NCI-H2227 (cell line): ENCODE measurements at regions not wholly inside any gene's neighbourhood (a gene's known extent, or its start where the extent isn't known, plus 50 kb on each side); places are given as distances from the start of the nearest gene placed in this dataset.

Source experiments
- DNase-seq: peaks from one replicate; lab custom pipeline; 2025; ENCODE audit not compliant: unreplicated experiment; lab: John Stamatoyannopoulos, UW

DNA sequence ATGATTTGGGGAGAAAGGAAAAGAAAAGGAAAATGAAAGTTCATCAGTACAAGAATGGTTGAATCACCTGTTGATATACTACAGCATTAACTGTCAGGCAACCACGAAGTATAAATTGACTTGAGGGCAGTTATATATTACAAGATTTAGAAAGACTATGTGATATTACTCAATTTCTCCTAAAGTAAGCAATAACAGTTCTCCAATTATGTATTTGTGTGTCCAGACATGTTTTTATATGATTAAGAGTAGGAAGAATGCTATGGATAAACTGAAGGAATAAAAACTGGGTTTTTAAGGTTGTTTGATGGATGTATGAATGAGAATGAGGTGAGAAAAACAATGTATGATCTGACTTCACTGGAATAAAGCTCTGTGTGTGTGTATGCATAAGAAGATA, 2234.4 kb downstream of the ARAP2 start:
- no peak for DNase-seq

DNA sequence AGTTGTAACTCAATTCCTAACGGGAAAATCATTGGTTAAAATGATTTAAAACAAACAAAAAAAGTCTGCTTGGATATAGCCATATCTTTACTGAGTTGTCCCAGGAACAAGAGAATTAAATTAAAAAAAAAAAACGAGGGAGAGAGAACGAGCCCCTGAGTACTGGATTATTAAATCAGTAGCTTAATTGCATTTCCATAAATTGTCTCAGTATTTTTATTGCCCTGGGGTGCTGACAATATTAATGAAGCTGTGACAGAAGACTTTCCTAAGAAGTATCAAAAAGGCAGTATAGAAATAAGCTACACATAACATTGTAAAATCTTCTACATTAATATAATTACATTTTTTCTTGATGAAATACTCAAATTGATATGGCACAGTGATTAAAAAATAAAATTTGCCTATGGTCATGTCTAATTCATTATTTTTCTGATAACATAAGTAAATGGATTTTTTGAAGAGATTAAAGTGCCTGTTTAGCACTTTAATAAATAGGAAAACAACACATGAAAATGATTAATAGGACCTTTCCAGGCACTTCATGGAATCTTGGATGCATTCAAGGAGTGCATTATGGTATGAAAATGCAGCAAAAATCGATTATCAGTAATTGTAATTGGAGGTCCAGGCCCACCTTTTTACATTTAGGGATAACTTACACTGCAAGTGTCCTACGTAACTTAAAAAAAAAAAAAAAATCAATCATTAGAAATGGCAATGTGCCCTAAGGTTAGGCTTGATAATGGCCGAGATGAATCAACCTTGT, 2233.4 kb downstream of the ARAP2 start:
- no peak for DNase-seq

GRCh38 chr4:34035225-34035624, 2209.1 kb downstream of the ARAP2 start:
- no peak for DNase-seq

DNA sequence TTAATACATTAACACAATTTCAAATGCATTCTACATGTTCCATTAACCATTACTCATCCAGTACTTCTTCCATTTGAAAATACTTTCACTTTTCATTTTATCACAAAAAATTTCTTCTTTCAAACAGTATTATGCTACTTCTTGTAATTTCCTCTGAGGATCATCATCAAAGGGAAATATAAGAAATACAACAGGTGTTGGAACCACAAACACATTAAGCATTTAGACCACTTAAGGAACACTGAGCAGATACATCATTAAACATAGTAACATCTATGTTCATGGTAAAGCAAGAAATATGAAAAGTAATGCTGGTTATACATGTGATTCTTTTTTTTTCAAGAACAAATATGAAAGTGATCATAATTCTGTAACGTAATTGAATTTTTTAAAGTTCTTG, 2207.0 kb downstream of the ARAP2 start:
- DNase-seq: no peak

- no peak for DNase-seq
These were observed 2204.5 kb downstream of the ARAP2 start for GRCh38 chr4:34039766-34040165.

- DNase-seq: no peak
These were observed 2201.2 kb downstream of the ARAP2 start for GRCh38 chr4:34043131-34043530.

DNA sequence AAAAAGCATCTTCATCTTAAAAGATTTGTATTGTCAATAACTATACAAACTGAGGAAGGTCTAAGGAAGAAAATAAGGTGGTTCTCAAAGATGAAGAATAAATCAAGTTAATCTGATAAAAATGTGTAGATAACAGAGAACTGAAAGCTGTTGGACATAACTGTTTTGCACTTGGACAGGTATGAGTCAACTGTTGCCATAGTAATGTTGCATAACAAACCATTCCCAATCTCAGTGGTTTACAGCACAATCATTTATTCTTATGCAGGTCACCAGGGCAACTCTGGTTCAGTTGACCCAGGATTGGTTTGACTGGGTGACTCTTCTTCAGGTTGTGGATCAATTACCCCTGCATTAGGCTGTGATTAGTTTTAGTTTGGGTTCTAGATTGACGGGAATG, 2197.7 kb downstream of the ARAP2 start:
- no peak for DNase-seq

GRCh38 chr4:34047363-34047762, 2197.0 kb downstream of the ARAP2 start:
- DNase-seq: no peak

GRCh38 chr4:34066126-34066525, 2178.2 kb downstream of the ARAP2 start:
- no peak for DNase-seq

- no peak for DNase-seq
These were observed 2152.9 kb downstream of the ARAP2 start for GRCh38 chr4:34091451-34091850.

- no peak for DNase-seq
These were observed 2150.2 kb downstream of the ARAP2 start for GRCh38 chr4:34094114-34094513.

GRCh38 chr4:34105311-34105710, 2139.0 kb downstream of the ARAP2 start:
- DNase-seq: no peak

DNA sequence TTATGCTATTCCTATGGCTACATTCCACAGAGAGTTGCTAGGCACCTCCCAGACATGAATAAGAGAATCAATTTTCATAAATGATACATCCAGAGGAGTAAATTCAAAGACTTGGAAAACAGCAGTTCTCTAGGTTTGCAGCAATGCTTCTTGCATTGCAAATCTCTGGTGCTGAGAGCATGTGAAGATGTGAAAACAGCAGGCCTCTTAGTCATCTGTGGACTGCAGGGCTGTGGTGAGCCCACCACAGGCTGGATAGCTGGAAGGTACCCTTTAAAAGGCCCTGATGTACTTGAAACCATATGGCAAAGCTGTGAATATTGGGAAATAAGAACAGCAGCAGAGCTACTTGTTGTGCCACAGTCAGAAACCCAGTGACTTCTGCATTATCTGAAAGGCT, 2135.9 kb downstream of the ARAP2 start:
- DNase-seq: no peak

DNA sequence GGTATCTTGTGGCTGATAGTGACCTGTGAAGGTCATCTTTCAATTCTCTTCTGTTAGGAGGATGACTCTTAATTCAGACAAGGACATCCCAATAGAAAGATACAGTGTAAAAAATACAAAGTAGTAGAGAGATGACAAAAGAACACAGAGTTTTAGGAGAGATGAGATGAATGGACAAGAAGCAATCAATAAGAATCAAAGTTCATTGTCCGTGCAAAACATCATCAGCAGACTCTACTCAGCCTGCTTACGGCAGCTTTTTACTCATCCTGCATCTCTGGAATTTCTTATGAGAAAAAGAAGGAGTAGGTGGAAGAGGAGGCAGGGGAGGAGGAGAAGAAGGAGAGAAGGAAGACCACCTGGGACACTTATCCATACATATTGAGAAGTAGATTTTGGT, 2131.7 kb downstream of the ARAP2 start:
- DNase-seq: no peak

GRCh38 chr4:34138385-34138784, 2105.9 kb downstream of the ARAP2 start:
- DNase-seq: no peak

GRCh38 chr4:34139346-34139745, 2105.0 kb downstream of the ARAP2 start:
- DNase-seq: no peak

DNA sequence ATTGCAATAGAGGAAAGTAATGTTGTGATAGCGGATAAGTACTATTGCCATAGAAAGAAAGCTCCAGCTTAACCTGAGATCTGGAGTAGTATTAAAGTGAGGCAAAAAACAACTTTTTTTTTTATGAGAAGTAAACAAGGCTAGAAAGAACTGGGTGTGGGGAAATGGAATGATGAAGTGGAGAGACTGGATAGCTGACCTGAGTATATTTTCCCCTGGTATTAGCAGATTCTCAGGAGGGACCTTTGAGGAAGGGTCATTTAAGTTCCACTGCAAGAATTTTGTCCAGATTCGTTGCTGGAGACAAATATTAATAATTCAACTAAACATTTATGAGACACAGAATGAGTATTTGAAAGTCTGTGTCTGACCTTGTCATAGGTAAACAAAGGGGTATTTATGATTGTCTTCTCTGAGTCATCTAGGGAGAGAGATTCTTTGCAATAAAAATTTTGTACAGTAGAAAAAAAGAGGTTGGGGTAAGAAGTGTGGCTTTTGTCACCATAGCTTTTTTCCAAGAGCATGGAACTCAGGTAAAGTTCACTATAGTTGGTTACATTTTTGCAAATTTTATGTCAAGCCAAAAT, 2095.9 kb downstream of the ARAP2 start:
- no peak for DNase-seq

GRCh38 chr4:34157547-34157946, 2086.8 kb downstream of the ARAP2 start:
- no peak for DNase-seq

DNA sequence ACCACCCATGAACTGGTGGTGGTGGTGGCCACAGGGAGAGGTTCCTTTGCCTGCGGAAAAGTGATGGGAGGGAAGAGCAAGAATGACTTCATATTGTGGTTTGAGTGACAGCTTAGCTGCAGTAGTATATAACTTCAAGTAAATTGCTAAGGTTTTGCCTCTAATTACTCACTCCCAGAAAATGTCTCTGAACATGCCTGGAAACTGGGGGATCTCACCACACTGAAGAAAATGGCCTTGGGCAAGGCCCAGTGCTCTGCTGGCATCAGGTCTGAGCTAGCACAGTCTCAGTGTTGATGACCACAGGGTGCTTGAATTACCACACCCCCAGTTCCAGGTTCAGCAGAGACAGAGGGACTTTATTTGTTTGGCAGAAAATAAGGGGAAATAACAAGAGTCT, 2085.4 kb downstream of the ARAP2 start:
- no peak for DNase-seq

- no peak for DNase-seq
These were observed 2073.4 kb downstream of the ARAP2 start for GRCh38 chr4:34170946-34171345.

DNA sequence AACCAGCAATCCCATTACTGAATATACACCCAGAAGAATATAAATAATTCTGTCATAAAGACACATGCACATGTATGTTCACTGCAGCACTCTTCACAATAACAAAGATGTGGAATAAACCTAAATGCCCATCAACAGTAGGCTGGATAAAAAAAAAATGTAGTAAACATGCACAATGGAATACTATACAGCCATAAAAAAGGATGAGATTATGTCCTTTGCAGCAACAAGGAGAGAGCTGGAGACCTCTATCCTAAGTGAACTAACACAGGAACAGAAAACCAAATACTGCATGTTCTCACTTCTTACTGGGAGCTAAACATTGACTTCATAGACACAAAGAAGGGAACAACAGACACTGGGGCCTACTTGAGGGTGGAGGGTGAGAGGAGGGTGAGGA, 2067.7 kb downstream of the ARAP2 start:
- no peak for DNase-seq

DNA sequence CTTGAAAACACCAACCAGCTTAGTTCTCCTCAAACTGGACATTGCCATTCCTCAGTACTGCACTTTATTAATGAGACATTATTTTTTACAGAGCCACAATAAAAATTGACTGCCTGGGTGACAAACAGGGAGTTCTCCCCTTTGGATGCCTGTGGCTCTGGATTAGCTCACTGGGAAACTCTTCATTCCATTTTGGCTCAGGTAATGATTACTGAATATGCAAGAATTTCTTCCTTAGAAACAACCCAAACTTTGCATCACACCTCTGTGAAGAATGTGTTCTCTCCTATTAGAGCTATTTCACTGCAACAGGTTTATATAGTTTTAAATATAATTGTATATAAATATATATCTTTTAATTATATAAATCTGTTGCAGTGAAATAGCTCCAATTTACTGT, 2065.8 kb downstream of the ARAP2 start:
- no peak for DNase-seq

DNA sequence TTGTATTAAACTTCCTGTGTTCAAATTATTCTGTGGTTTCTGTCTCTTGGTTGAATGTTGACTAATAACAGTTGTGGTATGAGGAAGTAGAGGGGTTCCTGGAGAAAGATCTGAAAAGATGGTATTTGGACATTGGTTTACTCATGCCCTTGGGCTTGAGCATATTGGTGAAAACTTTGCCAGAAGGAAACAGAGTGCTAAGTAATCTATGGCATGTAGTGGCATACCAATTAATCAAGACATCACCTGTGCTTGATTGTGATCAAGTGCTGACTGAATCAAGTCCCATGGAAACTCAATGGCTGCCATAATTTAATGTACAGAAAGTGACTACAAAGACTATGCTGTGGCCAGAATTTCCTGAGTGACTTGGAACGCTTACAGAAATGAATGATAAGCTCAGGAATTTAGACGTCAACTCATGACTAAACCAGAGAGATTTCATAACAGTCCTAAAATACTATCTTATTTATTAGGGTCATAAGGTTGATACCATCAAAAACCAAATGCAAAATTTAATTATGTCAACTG, 2062.9 kb downstream of the ARAP2 start:
- no peak for DNase-seq
